NCI-H460 (cell line): ENCODE measurements at regions not wholly inside any gene's neighbourhood (a gene's known extent, or its start where the extent isn't known, plus 50 kb on each side); places are given as distances from the start of the nearest gene placed in this dataset.
A peak's percentile ranks its signal among the peaks of the same experiment; 100 is the strongest.
"Not testable (repeated sequence)": the region's sequence is repeated elsewhere in the genome, so short reads cannot be mapped to it uniquely, and the experiment has no call there.

Experiments used
- DNase-seq: peaks from one replicate; pipeline ENCODE4 v3.0.0-alpha.2; 2016; ENCODE audit warnings: low read depth; ENCODE audit errors: extremely low read depth

- no peak for DNase-seq
Observed at GRCh38 chr14:106507354-106507753, 981.0 kb downstream of the TMEM121 start.

DNA sequence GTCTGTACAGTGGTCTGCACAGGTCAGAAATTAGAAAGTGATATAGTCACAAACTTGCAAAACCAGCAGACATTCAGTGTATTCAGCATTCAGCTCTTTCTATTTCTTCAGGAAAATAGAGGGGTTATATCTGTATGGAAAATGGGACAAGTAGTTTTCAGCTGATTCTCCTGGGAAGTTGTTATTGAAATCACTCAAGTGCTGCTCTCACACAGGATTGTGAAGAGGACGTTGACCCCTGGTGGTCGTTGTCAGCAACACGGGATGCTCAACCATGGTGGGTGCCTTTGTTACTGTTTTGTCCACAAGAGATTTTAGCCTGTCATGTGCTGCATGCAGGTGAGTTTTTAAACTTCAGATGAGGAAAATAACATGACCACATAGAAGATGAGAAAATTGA is 981.8 kb downstream of the TMEM121 start:
- DNase-seq, result no peak

- DNase-seq, result no peak
Observed at GRCh38 chr14:106509176-106509575, 982.8 kb downstream of the TMEM121 start.

DNA sequence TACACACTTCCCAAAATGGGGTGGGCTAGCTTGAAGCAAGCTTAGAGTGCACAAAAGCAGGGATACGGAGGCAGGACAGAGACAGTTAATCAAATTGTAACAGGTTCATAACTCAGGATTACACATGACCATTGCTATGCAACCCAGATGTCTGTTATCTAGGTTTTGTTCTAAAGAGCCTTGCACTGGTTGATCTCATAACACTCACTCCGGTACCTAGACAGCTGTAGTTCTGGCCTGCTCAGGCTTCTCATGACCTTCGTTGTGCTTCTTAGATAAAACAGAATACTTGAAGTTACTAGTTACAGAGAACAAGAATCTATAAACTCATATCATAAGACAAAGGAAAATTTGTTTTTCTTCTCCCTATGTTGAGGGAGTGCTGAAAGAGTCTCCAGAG is 983.4 kb downstream of the TMEM121 start:
- no peak for DNase-seq

GRCh38 chr14:106511006-106511799 is 984.8 kb downstream of the TMEM121 start:
- DNase-seq, result no peak

DNA sequence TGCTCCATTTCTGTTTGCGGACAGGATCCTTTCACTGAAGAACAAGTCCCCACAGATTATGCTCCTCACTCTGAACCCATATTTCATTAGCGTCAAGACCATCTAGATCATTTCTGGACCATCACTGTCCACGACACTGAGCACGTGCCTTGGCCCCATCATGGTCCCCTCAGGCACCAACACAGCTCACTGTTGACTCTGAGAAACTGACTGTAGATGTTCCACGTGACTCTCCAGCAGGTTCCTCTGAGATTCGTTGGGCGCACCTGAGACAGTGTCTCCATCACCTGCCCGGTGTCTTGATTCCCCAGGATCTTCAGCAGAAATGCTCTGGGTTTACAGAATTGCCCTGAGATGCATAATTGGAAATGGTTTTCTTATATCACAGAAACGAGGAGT is 985.4 kb downstream of the TMEM121 start:
- no peak for DNase-seq

DNA sequence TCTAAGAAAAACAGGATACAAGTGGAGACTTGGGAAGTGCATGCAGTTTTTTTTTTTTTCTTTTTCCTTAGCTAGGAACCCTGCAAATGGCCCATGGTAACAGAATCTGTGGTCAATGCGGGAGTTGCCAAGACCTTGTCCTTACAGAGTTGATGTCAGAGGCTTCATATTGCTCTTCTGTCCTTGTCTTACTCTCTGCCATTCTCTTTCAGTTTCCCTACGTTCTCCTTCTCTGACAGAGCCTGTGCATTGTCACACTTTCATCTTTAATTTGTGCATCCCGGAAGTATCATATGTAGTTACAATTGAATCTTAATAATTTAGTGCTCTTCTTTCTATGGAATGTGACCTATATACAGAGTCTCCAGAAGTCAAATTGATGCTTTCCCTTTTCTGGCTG is 986.9 kb downstream of the TMEM121 start:
- no peak for DNase-seq

GRCh38 chr14:106518054-106518943 is 991.9 kb downstream of the TMEM121 start:
- no peak for DNase-seq

DNA sequence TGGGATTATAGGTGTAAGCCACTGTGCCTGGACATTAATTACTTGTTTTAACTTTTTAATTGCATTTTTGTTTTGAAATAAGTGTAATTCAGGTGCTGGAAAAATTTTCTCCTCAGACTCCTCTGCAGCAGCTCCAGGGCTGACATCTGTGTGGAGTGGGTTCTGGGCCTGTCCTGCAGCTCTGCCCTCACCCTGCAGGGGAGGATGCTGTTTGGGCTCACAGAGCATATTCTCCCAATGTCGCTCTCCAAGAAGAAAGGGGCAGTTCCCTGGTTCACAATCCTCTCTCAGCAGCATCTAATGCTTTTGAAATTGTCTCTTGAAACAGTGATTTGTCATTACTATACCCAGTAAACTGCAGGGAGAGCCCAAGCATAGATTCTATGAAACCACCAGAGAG is 995.7 kb downstream of the TMEM121 start:
- DNase-seq, result not testable (repeated sequence)

DNA sequence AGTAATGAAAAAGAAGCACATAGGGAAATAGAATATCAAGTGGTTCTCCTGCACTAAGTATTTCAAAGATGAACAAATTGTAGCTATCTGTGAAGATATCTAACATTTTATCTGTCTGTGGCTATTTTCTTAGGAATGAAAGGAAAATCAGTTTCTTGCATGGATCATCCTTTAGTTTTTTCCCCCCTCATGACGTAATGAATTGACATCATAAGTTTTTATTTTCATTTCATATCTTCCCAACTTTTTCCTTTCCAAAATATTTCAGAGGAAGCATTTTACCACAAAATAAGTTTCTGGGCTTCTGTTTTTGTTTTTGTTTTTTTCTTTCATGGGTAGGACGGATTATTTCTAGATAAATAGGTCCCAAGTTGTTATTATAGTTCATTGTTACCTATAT is 996.6 kb downstream of the TMEM121 start:
- no peak for DNase-seq

DNA sequence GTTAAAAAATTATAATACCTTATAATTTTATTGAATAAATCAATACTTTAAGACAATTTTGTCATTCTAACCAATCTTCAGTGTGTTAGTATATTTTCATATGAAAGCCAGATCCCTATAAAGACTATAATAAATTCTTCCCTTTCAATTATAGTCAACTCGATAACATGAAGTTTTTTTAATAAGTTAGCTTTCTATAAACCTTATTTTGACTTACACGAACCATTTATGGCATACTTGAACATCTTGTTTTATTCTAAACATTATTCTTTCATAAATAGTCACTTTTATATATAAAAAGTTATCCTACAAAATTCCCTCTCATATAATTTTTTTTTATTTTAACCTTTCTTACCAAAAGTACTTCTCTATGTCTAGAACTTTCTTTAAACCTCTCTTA is 1002.3 kb downstream of the TMEM121 start:
- DNase-seq, result no peak

DNA sequence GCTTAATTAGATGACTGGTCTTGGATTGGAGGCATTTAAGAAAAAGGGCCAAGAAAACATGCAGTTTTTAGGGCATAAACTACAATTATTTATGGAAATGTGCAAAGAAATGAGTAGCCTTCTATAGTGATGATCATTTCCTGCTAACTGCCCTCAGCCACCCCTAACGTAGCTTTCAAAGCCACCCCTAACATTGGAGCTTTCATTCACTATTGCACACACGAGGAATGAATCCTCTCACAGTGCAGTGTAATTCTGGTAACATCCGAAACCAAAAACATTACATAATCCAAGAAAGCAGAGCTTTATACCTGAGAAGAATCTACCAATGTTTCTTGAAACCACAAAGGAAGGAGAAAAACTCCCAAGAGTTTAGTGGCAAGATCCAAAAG is 1003.6 kb downstream of the TMEM121 start:
- DNase-seq, result no peak

DNA sequence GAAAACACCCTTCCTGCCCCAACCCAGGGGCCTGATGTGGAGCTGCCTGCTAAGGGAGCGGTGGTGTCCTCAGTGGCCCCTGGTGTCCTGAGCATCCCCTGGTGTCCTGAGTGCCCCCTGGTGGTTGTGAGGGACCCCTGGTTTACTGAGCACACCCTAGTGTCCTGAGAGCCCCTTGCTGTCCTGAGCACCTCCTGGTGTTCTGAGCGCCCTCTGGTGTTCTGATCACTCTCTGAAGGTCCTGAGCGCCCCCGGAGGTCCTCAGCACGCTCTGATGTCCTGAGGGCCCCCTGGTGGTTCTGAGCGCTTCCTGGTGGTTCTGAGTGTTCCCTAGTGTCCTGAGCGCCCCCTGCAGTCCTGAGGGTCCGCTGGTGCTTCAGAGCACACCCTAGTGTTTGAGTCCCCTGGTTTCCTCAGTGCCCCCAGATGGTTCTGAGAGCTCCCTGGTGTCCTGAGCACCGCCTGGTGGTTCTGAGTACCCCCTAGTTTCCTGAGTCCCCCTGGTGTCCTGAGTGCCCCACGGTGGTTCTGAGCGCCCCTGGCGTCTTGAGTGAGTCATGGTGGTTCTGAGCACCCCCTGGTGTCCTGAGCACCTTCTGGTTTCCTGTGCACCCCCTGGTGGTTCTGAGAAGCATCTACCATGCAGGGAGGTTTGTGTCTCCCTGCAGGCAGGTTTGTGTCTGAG is 1004.2 kb downstream of the TMEM121 start:
- no peak for DNase-seq

- not testable (repeated sequence) for DNase-seq
Observed at GRCh38 chr14:106537597-106537996, 1011.2 kb downstream of the TMEM121 start.

DNA sequence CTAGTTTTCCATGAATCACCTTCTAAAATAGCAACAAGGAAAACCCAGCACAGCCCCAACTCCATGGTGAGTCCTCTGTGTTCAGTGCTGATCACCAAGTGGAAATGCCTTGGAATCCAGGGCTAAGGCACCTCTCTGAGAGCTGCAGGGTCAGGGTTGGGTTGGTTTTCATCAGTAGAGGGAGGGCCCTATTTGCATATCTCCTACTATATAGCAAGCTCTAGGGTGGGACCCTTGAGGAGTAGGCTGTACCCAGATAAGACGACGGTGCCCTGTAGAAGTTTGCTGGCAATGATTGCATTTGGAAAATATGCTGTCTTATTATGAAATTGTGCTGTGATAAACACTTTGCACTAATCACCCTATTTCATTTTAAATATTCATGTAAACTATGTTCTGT is 1011.8 kb downstream of the TMEM121 start:
- no peak for DNase-seq

GRCh38 chr14:106547735-106548434 is 1021.5 kb downstream of the TMEM121 start:
- no peak for DNase-seq

GRCh38 chr14:106549064-106549463 is 1022.7 kb downstream of the TMEM121 start:
- DNase-seq, result no peak

- no peak for DNase-seq
Observed at GRCh38 chr14:106551265-106551664, 1024.9 kb downstream of the TMEM121 start.

DNA sequence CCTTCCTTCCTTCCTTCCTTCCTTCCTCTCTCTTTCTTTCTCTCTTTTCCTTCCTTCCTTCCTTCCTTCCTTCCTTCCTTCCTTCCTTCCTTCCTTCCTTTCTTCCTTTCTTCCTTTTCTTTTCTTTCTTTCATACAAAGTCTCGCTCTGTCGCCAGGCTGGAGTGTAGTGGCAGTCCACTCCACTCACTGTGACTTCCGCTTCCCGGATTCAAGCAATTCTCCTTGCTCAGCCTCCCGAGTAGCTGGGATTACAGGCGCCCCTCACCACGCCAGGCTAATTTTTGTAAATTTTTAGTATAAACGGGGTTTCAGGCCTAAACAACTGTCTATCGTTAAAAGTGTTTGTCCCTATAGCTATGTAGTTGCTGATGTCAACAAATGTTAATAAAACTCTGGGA is 1029.8 kb downstream of the TMEM121 start:
- not testable (repeated sequence) for DNase-seq

- peak; percentile 33 for DNase-seq
Observed at GRCh38 chr14:106556665-106557289, 1030.4 kb downstream of the TMEM121 start.
